ENCODE measurements at regions not wholly inside any gene's neighbourhood (a gene's known extent, or its start where the extent isn't known, plus 50 kb on each side); places are given as distances from the start of the nearest gene placed in this dataset.
"Not testable (repeated sequence)": the region's sequence is repeated elsewhere in the genome, so short reads cannot be mapped to it uniquely, and the experiment has no call there.

GRCh38 chr12:18832932-18833331 is 95.0 kb downstream of the CAPZA3 start:
- not testable (repeated sequence) for TF ChIP-seq POLR2A (IDR thresholded peaks at IDR 0.05; ENCODE audit: low read depth, low read length); POLR2AphosphoS5 (IDR thresholded peaks at IDR 0.05; ENCODE audit: insufficient read depth, low read depth, low read length); EZH2 (IDR thresholded peaks at IDR 0.05; ENCODE audit: borderline replicate concordance, low read depth, low read length, severe bottlenecking); CTCF (IDR thresholded peaks at IDR 0.05; ENCODE audit: extremely low read depth in 1 of 2, insufficient read depth in 1 of 2, low read depth in 1 of 2, low read length in 2 of 2); MAX (IDR thresholded peaks at IDR 0.05; ENCODE audit: insufficient read depth, insufficient read length); MYC (IDR thresholded peaks at IDR 0.05; ENCODE audit: low read depth, low read length); JUN (IDR thresholded peaks at IDR 0.05; ENCODE audit: borderline replicate concordance, insufficient read depth, insufficient read length, low read depth)
